ENCODE measurements at regions not wholly inside any gene's neighbourhood (a gene's known extent, or its start where the extent isn't known, plus 50 kb on each side); places are given as distances from the start of the nearest gene placed in this dataset.

- TF ChIP-seq CTCF (IDR thresholded peaks at IDR 0.05 in 2 of 3, conservative IDR thresholded peaks at IDR 0.05 in 1 of 3; ENCODE audit: borderline replicate concordance in 1 of 3, insufficient read depth in 1 of 3, low read depth in 2 of 3, low read length in 2 of 3): no peak
- TF ChIP-seq POLR2A (IDR thresholded peaks at IDR 0.05; ENCODE audit: borderline replicate concordance, extremely low read depth, insufficient read depth, insufficient read length): no peak
- no peak for TF ChIP-seq MAX (IDR thresholded peaks at IDR 0.05)
- TF ChIP-seq ZNF274 (IDR thresholded peaks at IDR 0.05; ENCODE audit: low read depth, low read length): no peak
- no peak for TF ChIP-seq RAD21 (IDR thresholded peaks at IDR 0.05; ENCODE audit: low read depth)
- no peak for TF ChIP-seq SRF (IDR thresholded peaks at IDR 0.05; ENCODE audit: low read depth)
- no peak for TF ChIP-seq SIN3A (IDR thresholded peaks at IDR 0.05; ENCODE audit: low read depth)
- no peak for TF ChIP-seq ZBTB33 (IDR thresholded peaks at IDR 0.05; ENCODE audit: extremely low read depth, insufficient replicate concordance, low read length)
- no peak for TF ChIP-seq CBX3 (IDR thresholded peaks at IDR 0.05; ENCODE audit: low read depth)
- TF ChIP-seq EZH2 (IDR thresholded peaks at IDR 0.05): no peak
- TF ChIP-seq ATF3 (IDR thresholded peaks at IDR 0.05): no peak
- TF ChIP-seq SP1 (IDR thresholded peaks at IDR 0.05; ENCODE audit: low read depth): no peak
- TF ChIP-seq REST (IDR thresholded peaks at IDR 0.05; ENCODE audit: low read depth): no peak
These were observed 398.8 kb upstream of the IGFBP3 start for GRCh38 chr7:46319841-46320240.
